ENCODE measurements at regions not wholly inside any gene's neighbourhood (a gene's known extent, or its start where the extent isn't known, plus 50 kb on each side); places are given as distances from the start of the nearest gene placed in this dataset.

- Histone ChIP-seq H3K4me2 (ENCODE audit: low read length) (no peak overlapping the region), H4K20me1 (ENCODE audit: insufficient read depth, low read length) (no peaks in the 10 kb centered on the region), H2AFZ (ENCODE audit: low read depth, low read length) (no peak overlapping the region), H3K27ac (ENCODE audit: low read depth, low read length) (no peak overlapping the region), H3K4me3 (ENCODE audit: insufficient read depth, low read depth, low read length) (no peak overlapping the region), H3K79me2 (ENCODE audit: insufficient read depth, low read length) (no peaks in the 10 kb centered on the region), H3K27me3 (ENCODE audit: insufficient read depth, low read length) (no peaks in the 10 kb centered on the region), H3K9ac (ENCODE audit: low read length) (no peak overlapping the region), H3K36me3 (ENCODE audit: insufficient read depth, low read length) (no peaks in the 10 kb centered on the region), H3K9me3 (ENCODE audit: insufficient read depth, low read depth, low read length) (no peaks in the 10 kb centered on the region), H3K4me1 (ENCODE audit: insufficient read depth, low read length) (no peaks in the 10 kb centered on the region)
- Mint-ChIP-seq H3K9me3 (ENCODE audit: unreplicated experiment) (peaks cover 1% of the 10 kb centered on the region), H3K36me3 (ENCODE audit: low read depth, unreplicated experiment) (no peaks in the 10 kb centered on the region), H3K4me1 (ENCODE audit: low read depth, unreplicated experiment) (peaks cover 8% of the 10 kb centered on the region), H3K27me3 (ENCODE audit: low read depth, unreplicated experiment) (no peaks in the 10 kb centered on the region), H3K4me3 (ENCODE audit: unreplicated experiment) (no peak overlapping the region), H3K27ac (ENCODE audit: unreplicated experiment) (no peak overlapping the region)
- no peak for TF ChIP-seq EZH2 (IDR thresholded peaks at IDR 0.05; ENCODE audit: insufficient read depth, low read length)
- TF ChIP-seq, protein P1, sequence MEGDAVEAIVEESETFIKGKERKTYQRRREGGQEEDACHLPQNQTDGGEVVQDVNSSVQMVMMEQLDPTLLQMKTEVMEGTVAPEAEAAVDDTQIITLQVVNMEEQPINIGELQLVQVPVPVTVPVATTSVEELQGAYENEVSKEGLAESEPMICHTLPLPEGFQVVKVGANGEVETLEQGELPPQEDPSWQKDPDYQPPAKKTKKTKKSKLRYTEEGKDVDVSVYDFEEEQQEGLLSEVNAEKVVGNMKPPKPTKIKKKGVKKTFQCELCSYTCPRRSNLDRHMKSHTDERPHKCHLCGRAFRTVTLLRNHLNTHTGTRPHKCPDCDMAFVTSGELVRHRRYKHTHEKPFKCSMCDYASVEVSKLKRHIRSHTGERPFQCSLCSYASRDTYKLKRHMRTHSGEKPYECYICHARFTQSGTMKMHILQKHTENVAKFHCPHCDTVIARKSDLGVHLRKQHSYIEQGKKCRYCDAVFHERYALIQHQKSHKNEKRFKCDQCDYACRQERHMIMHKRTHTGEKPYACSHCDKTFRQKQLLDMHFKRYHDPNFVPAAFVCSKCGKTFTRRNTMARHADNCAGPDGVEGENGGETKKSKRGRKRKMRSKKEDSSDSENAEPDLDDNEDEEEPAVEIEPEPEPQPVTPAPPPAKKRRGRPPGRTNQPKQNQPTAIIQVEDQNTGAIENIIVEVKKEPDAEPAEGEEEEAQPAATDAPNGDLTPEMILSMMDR (IDR thresholded peaks at IDR 0.05; ENCODE audit: insufficient read depth, low read depth, low read length), result no peak
- DNase-seq (ENCODE audit: low read depth), result no peak
- no peak for FAIRE-seq
These were observed 201.9 kb downstream of the ADGRA3 start for GRCh38 chr4:22313976-22314375.

DNA sequence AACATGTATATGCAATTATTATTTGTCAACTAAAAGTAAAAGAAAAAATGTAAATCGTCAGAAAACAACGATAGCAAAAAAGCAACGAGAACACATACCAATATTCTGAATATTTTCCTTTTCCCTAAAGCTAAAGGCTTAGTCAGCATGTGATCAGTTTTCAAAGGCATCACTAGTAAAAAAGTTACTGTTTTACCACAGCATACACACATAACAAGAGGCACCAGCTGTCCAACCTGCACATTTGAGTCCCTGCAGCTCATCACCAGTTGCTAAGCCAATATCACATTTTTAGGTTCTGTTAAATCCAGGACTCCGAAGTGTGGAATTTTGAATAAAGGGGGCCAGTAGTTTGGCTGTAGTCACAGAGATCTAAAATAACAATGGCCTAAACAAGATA, 203.8 kb downstream of the ADGRA3 start:
- Histone ChIP-seq H3K79me2 (ENCODE audit: insufficient read depth, low read length) (no peaks in the 10 kb centered on the region), H2AFZ (ENCODE audit: low read depth, low read length) (no peak overlapping the region), H3K4me3 (ENCODE audit: insufficient read depth, low read depth, low read length) (no peak overlapping the region), H3K27me3 (ENCODE audit: insufficient read depth, low read length) (no peaks in the 10 kb centered on the region), H3K9ac (ENCODE audit: low read length) (no peak overlapping the region), H3K27ac (ENCODE audit: low read depth, low read length) (no peak overlapping the region), H3K4me2 (ENCODE audit: low read length) (no peak overlapping the region), H3K4me1 (ENCODE audit: insufficient read depth, low read length) (no peaks in the 10 kb centered on the region), H4K20me1 (ENCODE audit: insufficient read depth, low read length) (no peaks in the 10 kb centered on the region), H3K36me3 (ENCODE audit: insufficient read depth, low read length) (no peaks in the 10 kb centered on the region), H3K9me3 (ENCODE audit: insufficient read depth, low read depth, low read length) (no peaks in the 10 kb centered on the region)
- no peak for FAIRE-seq
- peaks cover 8% of the 10 kb centered on the region for H3K4me1 Mint-ChIP-seq (ENCODE audit: low read depth, unreplicated experiment)
- no peak for DNase-seq (ENCODE audit: low read depth)
- H3K9me3 Mint-ChIP-seq (ENCODE audit: unreplicated experiment), result peaks cover 1% of the 10 kb centered on the region
- no peak overlapping the region for H3K27ac Mint-ChIP-seq (ENCODE audit: unreplicated experiment)
- no peaks in the 10 kb centered on the region for H3K36me3 Mint-ChIP-seq (ENCODE audit: low read depth, unreplicated experiment)
- no peak overlapping the region for H3K4me3 Mint-ChIP-seq (ENCODE audit: unreplicated experiment)
- no peaks in the 10 kb centered on the region for H3K27me3 Mint-ChIP-seq (ENCODE audit: low read depth, unreplicated experiment)
- TF ChIP-seq EZH2 (IDR thresholded peaks at IDR 0.05; ENCODE audit: insufficient read depth, low read length), result no peak
- TF ChIP-seq, protein P1 (IDR thresholded peaks at IDR 0.05; ENCODE audit: insufficient read depth, low read depth, low read length), result no peak

- FAIRE-seq (no peak), DNase-seq (ENCODE audit: low read depth) (no peak)
- H2AFZ ChIP-seq (ENCODE audit: low read depth, low read length), result no peak overlapping the region
- H4K20me1 ChIP-seq (ENCODE audit: insufficient read depth, low read length), result no peaks in the 10 kb centered on the region
- TF ChIP-seq EZH2 (IDR thresholded peaks at IDR 0.05; ENCODE audit: insufficient read depth, low read length), result no peak
- Mint-ChIP-seq H3K36me3 (ENCODE audit: low read depth, unreplicated experiment) (no peaks in the 10 kb centered on the region), H3K9me3 (ENCODE audit: unreplicated experiment) (peaks cover 5% of the 10 kb centered on the region), H3K4me1 (ENCODE audit: low read depth, unreplicated experiment) (no peaks in the 10 kb centered on the region), H3K27ac (ENCODE audit: unreplicated experiment) (no peak overlapping the region), H3K27me3 (ENCODE audit: low read depth, unreplicated experiment) (no peaks in the 10 kb centered on the region), H3K4me3 (ENCODE audit: unreplicated experiment) (no peak overlapping the region)
- no peaks in the 10 kb centered on the region for H3K27me3 ChIP-seq (ENCODE audit: insufficient read depth, low read length)
- no peak overlapping the region for H3K27ac ChIP-seq (ENCODE audit: low read depth, low read length)
- no peak overlapping the region for H3K9ac ChIP-seq (ENCODE audit: low read length)
- no peak overlapping the region for H3K4me3 ChIP-seq (ENCODE audit: insufficient read depth, low read depth, low read length)
- no peaks in the 10 kb centered on the region for H3K4me1 ChIP-seq (ENCODE audit: insufficient read depth, low read length)
- no peaks in the 10 kb centered on the region for H3K9me3 ChIP-seq (ENCODE audit: insufficient read depth, low read depth, low read length)
- H3K36me3 ChIP-seq (ENCODE audit: insufficient read depth, low read length), result no peaks in the 10 kb centered on the region
- no peak overlapping the region for H3K4me2 ChIP-seq (ENCODE audit: low read length)
- no peaks in the 10 kb centered on the region for H3K79me2 ChIP-seq (ENCODE audit: insufficient read depth, low read length)
These were observed 214.6 kb downstream of the ADGRA3 start for GRCh38 chr4:22301253-22301652.

All from astrocyte (in vitro differentiated cells and primary cell).